ENCODE measurements at regions not wholly inside any gene's neighbourhood (a gene's known extent, or its start where the extent isn't known, plus 50 kb on each side); places are given as distances from the start of the nearest gene placed in this dataset.
"Not testable (repeated sequence)": the region's sequence is repeated elsewhere in the genome, so short reads cannot be mapped to it uniquely, and the experiment has no call there.

DNA sequence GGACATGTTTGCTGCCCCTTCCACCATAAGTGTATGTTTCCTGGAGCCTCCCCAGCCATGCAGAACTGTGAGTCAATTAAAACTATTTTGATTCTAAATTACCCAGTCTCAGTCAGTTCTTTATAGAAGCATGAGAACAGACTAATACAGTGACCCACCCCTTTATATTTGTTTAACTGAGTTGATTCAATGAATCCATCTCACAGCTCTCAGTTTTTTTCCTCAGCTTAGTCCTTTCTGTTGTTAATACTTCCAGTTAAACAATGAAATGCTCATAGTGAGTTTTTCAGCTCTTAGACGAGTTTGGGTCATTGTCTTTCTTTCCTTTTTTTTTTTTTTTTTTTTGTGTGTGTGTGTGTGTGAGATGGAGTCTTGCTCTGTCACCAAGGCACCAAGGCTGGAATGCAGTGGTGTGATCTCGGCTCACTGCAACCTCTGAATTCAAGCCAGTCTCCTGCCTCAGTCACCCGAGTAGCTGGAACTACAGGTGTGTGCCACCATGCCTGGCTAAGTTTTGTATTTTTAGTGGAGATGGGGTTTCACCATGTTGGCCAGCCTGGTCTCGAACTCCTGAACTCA lies 627.4 kb downstream of the SPATA31A7 start:
- not testable (repeated sequence) for DNase-seq

DNA sequence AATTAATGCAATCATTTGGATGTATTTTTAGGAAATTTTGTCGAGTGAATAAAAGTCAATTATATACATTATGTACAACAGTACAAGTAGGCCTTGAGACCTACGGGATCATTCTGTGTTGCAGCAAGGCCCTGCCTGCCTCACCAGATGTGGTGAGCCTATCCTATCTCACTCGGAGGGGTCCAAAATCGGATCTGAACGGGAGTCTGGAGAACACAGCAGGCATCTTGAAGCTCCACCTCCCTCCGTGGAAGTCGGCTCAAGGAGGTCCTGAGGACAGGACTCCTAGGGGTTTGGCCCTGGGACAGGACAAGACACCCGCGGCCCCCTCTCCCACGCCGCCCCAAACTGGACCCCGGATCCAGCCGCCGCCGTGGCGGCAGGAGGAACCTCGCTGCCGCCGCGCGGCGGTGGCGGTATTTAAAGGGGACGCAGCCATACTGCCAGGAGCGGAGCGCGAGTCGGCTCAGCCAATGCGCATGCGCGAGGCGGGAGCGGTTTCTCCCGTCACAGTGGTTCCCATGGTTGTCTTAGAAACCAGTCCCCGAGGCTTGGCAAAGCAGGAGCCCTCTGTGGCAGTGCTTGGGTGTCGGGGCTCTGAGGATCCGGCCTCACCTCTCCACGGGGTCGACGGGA lies 663.9 kb downstream of the SPATA31A7 start:
- DNase-seq, result peak; percentile 93

- DNase-seq, result not testable (repeated sequence)
Observed at GRCh38 chr9:61854260-61854640, 664.4 kb downstream of the SPATA31A7 start.

GRCh38 chr9:61856283-61856682 lies 666.4 kb downstream of the SPATA31A7 start:
- DNase-seq, result not testable (repeated sequence)

DNA sequence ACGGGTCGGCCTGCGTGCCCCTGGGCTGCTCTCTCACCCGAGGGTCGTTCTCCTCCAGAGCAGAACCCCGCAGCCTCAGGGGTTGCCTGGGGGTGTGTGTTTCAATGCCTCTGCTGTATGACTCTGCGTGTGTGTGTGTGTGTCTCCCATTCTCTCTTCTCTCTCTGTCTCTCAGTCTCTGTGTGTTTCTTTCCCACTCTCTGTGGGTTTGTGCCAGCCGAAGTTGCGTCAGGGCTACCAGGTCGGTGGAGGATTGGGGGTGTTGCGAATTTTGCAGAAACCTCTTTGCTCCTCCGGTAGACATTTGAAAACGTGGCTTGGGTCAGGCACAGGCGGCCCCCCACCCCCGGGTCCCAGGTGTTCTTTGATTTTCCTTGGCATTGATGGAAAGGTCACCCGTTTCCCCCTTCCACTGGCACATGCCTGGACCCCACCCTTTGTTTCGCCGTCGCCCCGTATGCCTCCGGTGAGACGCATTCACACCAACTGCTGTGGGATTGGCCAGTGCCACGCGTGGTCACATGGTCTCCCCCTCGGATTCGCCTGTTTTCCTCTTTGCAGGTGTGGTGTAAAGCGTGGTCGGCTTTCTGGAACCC lies 667.1 kb downstream of the SPATA31A7 start:
- DNase-seq, result peak; percentile 13

DNA sequence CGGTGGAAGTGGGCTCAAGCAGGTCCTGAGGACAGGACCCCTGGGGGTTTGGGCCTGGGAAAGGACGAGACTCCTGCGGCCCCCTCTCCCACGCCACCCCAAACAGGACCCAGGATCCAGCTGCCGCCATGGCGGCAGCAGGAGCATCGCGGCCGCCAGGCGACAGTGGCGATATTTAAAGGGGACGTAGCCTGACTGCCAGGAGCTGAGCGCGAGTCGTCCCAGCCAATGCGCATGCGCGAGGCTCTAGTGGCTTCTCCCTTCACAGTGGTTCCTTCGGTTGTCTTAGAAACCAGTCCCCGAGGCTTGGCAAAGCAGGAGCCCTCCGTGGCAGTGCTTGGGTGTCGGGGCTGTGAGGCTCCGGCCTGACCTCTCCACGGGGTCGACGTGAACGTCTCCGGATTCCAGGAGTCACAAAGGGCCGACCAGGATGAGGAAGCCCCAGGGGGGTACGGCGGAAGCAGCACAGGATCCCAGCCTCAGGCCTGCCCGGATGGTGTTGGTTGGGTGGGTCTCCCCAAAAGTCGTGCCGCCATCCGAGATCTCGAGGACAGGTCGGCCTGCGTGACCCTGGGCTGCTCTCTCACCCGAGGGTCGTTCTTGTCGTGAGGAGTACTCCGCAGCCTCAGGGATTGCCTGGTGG lies 668.0 kb downstream of the SPATA31A7 start:
- not testable (repeated sequence) for DNase-seq

DNA sequence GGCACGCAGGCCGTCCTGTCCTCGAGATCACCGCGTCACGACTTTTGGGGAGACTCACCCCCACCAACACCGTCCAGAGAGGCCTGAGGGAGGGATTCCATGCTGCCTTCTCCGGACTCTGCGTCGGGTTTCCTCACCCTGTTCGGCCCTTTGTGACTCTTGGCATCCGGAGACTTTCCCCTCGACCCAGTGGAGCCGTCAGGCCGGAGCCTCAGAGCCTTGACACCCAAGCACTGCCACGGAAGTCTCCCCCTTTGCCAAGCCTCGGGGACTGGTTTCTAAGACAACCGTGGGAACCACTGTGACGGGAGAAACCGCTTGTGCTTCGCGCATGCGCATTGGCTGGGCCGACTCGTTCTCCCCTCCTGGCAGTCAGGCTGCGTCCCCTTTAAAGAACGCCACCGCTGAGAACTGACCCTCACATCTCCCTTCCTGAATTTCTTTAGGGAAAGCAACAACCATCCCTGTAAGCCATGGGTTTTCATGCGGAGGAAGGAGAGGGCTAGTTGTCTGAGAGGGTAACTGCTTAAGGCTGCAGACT lies 672.7 kb downstream of the SPATA31A7 start:
- peak; percentile 72 for DNase-seq

GRCh38 chr9:61864463-61864862 lies 674.6 kb downstream of the SPATA31A7 start:
- DNase-seq, result not testable (repeated sequence)

- not testable (repeated sequence) for DNase-seq
Observed at GRCh38 chr9:61868965-61869364, 679.1 kb downstream of the SPATA31A7 start.

GRCh38 chr9:61872329-61872728 lies 682.5 kb downstream of the SPATA31A7 start:
- not testable (repeated sequence) for DNase-seq
